HFFc6 (cell line): ENCODE measurements at regions not wholly inside any gene's neighbourhood (a gene's known extent, or its start where the extent isn't known, plus 50 kb on each side); places are given as distances from the start of the nearest gene placed in this dataset.

Experiments used
- DNase-seq: peaks from one replicate; pipeline ENCODE4 v3.0.0-alpha.2; 2018
- H3K27ac Mint-ChIP-seq: 2 replicates; pipeline ENCODE4 v1.8.0; 2020; ENCODE audit warnings: mild to moderate bottlenecking, mixed read lengths
- H3K27me3 Mint-ChIP-seq: 2 replicates; pipeline ENCODE4 v1.8.0; 2021; ENCODE audit warnings: mild to moderate bottlenecking, moderate library complexity, mixed read lengths; ENCODE audit not compliant: insufficient read depth
- H3K36me3 Mint-ChIP-seq: 2 replicates; pipeline ENCODE4 v1.8.0; 2021; ENCODE audit warnings: low read depth, mixed read lengths
- H3K4me1 Mint-ChIP-seq: 2 replicates; pipeline ENCODE4 v1.8.0; 2020; ENCODE audit warnings: low read depth, mixed read lengths
- H3K4me3 Mint-ChIP-seq: 2 replicates; pipeline ENCODE4 v1.8.0; 2020; ENCODE audit warnings: mild to moderate bottlenecking, moderate library complexity, mixed read lengths
- H3K9me3 Mint-ChIP-seq: 2 replicates; pipeline ENCODE4 v1.8.0; 2020; ENCODE audit warnings: mild to moderate bottlenecking, mixed read lengths
- TF ChIP-seq, protein P1 (sequence below): fragments of 200-600 bp; sonication (generic); IDR thresholded peaks from 2 replicates; pipeline ENCODE4 v1.5.0; 2021; ENCODE audit warnings: antibody characterized with exemption, mild to moderate bottlenecking

DNA sequence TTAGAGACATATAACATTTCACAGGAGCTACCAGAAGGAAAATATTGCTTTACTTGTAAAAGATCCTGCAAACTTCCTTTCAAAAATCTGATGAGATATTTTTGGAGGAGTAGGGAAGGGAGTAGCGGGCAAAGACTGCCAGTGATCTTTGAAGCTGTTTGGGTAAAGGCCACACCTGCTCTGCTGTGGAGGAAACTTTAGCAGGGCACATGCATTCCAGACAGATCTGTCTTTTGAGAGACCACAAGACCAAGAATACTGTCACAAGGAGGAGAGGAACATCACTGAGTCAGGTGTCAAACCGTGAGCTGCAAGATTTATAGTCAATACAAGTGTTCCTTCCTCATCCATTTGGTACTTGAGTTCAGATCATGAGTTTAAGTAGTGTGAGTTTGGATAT, 654.4 kb downstream of the DNAJB9 start:
- Mint-ChIP-seq H3K27me3 (no peaks in the 10 kb centered on the region), H3K36me3 (0 out of 2 replicates have a peak, but pooled peaks cover 6% of the 10 kb centered on the region), H3K9me3 (peaks cover 39% of the 10 kb centered on the region), H3K4me3 (no peak overlapping the region), H3K4me1 (no peaks in the 10 kb centered on the region), H3K27ac (no peak overlapping the region)
- no peak for DNase-seq
- TF ChIP-seq, protein P1, sequence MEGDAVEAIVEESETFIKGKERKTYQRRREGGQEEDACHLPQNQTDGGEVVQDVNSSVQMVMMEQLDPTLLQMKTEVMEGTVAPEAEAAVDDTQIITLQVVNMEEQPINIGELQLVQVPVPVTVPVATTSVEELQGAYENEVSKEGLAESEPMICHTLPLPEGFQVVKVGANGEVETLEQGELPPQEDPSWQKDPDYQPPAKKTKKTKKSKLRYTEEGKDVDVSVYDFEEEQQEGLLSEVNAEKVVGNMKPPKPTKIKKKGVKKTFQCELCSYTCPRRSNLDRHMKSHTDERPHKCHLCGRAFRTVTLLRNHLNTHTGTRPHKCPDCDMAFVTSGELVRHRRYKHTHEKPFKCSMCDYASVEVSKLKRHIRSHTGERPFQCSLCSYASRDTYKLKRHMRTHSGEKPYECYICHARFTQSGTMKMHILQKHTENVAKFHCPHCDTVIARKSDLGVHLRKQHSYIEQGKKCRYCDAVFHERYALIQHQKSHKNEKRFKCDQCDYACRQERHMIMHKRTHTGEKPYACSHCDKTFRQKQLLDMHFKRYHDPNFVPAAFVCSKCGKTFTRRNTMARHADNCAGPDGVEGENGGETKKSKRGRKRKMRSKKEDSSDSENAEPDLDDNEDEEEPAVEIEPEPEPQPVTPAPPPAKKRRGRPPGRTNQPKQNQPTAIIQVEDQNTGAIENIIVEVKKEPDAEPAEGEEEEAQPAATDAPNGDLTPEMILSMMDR, result no peak

DNA sequence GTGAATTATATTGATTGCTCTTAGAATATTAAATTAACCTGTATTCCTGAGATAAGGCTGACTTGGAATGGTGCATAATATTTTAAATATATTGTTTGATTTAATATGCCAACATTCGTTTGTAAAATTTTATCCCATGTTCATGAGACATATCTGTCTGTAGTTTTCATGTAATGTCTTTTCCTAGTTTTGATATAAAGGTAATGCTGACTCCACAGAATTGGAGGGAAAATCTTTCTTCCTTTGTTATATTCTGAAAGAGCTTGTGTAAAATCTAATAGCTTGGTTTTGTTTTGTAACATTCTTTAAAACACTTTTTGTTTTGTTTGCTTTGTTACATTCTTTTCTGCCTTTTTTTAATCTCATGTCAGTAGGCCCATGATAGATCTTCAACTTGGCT, 657.0 kb downstream of the DNAJB9 start:
- Mint-ChIP-seq H3K9me3 (peaks cover 37% of the 10 kb centered on the region), H3K36me3 (no peaks in the 10 kb centered on the region), H3K27me3 (no peaks in the 10 kb centered on the region), H3K27ac (no peak overlapping the region), H3K4me3 (no peak overlapping the region), H3K4me1 (no peaks in the 10 kb centered on the region)
- TF ChIP-seq, protein P1, result no peak
- DNase-seq, result no peak

DNA sequence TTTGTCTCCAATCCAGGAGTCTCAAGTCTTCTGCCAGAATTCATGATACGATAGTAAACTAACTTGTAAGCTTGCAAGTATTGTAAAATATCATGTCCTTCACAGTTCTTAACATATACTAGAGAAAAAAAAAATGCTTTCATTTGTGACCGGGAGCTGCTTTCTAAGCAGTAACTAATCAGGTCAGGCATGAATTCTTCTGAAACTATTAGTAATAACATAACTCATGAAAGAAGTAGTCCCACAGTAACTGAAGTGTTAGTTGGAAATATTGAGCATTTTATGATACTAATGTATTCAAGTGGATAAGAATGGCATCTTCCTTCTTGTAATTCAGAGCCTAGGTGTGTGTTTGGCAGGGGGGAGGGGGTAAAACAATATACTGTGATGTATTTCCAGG, 665.6 kb downstream of the DNAJB9 start:
- TF ChIP-seq, protein P1, result no peak
- peaks cover 35% of the 10 kb centered on the region for H3K9me3 Mint-ChIP-seq
- H3K36me3 Mint-ChIP-seq, result no peaks in the 10 kb centered on the region
- no peak overlapping the region for H3K4me3 Mint-ChIP-seq
- H3K4me1 Mint-ChIP-seq, result no peaks in the 10 kb centered on the region
- H3K27me3 Mint-ChIP-seq, result no peaks in the 10 kb centered on the region
- no peak for DNase-seq
- no peak overlapping the region for H3K27ac Mint-ChIP-seq

DNA sequence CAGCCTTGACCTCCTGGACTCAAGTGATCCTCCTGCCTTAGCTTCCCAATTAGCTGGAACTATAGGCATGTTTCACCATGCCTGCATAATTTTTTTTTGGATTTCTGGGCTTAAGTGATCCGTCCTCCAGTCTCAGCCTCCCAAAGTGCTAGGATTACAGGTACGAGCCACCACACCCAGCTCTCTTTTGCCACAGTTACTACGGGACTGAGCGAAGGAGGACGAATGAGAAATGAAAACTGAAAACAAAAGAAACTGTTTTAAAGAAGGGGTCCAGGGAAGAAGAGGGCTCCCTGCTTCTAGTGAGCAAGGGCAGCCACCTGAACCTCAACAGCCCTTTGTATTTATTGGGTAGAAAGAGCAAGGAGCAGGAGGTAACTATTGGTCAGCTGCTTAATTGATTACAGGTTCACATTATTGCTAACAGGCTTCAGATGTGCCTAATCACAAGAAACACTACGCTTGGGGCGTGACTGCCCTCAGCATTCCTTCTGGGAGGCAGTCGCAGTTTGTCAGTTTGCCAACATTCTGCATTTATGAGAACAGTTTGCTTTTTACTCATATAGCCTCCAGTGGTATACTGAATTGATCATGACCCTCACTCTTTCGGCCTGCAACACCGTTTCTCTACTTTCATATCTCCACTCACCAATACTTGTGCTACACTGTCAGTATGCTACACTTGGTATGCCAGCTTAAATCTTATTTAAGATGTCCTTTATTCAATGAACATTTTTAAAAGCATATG, 676.8 kb downstream of the DNAJB9 start:
- TF ChIP-seq, protein P1, result no peak
- Mint-ChIP-seq H3K4me1 (no peaks in the 10 kb centered on the region), H3K27ac (no peak overlapping the region), H3K9me3 (peaks cover 14% of the 10 kb centered on the region), H3K36me3 (peaks cover 4% of the 10 kb centered on the region; the same call in 1 of the 2 replicates), H3K27me3 (no peaks in the 10 kb centered on the region), H3K4me3 (no peak overlapping the region)
- no peak for DNase-seq

DNA sequence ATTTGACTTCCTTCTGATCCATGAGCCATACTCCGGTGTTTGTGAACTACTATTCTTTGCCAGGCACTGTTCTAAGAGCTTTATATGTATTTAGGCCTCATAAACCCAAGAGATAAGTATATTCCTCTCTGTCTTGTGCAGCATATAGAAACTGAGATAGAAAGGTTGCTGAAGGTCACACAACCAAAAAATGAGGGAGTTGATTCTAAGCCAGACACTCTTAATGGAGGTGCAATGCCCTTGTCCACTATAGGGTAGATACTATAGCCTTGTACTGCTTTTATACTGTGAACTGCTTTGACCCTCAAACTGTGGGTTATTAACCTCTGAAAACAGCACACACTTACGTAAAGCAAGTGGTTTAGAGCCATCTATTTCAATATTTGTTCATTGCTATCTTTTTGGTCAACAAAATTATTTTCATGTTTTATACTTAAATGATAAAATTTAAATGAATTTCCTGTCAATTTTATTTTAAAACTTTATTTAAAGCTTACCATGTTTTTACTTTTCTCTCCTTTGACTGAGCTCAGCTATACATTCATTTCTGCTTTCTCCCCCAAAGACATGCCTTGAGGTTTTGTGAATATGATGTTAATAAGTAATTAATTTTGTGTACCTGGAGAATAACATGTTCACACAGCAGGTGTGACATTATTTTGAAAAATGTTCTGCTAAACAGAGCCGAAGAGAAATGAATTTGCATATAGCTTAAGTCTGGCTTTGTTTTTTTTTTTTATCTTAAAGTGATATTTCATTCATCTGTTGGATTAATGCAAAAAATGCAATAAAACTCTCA, 687.3 kb downstream of the DNAJB9 start:
- no peak for DNase-seq
- Mint-ChIP-seq H3K9me3 (peaks cover 20% of the 10 kb centered on the region), H3K27ac (no peak overlapping the region)

More for the DNA sequence above, 687.3 kb downstream of the DNAJB9 start:
- Mint-ChIP-seq H3K4me3 (no peak overlapping the region), H3K27me3 (no peaks in the 10 kb centered on the region), H3K36me3 (no peaks in the 10 kb centered on the region), H3K4me1 (no peaks in the 10 kb centered on the region)
- TF ChIP-seq, protein P1, result no peak
